ENCODE measurements at regions not wholly inside any gene's neighbourhood (a gene's known extent, or its start where the extent isn't known, plus 50 kb on each side); places are given as distances from the start of the nearest gene placed in this dataset.

GRCh38 chr3:115478359-115478758, 145.0 kb upstream of the GAP43 start:
- H3K4me2 ChIP-seq (ENCODE audit: low read length), result no peak overlapping the region
- H3K79me2 ChIP-seq, result no peaks in the 10 kb centered on the region
- no peak overlapping the region for H3K27ac ChIP-seq
- no peak overlapping the region for H3K9ac ChIP-seq
- no peaks in the 10 kb centered on the region for H3K27me3 ChIP-seq (ENCODE audit: control insufficient read depth, insufficient read depth, low read length)
- H3K36me3 ChIP-seq (ENCODE audit: control insufficient read depth, insufficient read depth, low read length), result no peaks in the 10 kb centered on the region
- no peaks in the 10 kb centered on the region for H3K9me3 ChIP-seq (ENCODE audit: control insufficient read depth, low read length)
- TF ChIP-seq, protein P1, sequence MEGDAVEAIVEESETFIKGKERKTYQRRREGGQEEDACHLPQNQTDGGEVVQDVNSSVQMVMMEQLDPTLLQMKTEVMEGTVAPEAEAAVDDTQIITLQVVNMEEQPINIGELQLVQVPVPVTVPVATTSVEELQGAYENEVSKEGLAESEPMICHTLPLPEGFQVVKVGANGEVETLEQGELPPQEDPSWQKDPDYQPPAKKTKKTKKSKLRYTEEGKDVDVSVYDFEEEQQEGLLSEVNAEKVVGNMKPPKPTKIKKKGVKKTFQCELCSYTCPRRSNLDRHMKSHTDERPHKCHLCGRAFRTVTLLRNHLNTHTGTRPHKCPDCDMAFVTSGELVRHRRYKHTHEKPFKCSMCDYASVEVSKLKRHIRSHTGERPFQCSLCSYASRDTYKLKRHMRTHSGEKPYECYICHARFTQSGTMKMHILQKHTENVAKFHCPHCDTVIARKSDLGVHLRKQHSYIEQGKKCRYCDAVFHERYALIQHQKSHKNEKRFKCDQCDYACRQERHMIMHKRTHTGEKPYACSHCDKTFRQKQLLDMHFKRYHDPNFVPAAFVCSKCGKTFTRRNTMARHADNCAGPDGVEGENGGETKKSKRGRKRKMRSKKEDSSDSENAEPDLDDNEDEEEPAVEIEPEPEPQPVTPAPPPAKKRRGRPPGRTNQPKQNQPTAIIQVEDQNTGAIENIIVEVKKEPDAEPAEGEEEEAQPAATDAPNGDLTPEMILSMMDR (IDR thresholded peaks at IDR 0.05), result no peak
- H3K4me1 ChIP-seq, result no peaks in the 10 kb centered on the region
- no peak overlapping the region for H3K4me3 ChIP-seq (ENCODE audit: low read depth, low read length)
- H2AFZ ChIP-seq, result no peak overlapping the region

GRCh38 chr3:115486880-115487279, 136.4 kb upstream of the GAP43 start:
- no peak overlapping the region for H3K9ac ChIP-seq
- H3K9me3 ChIP-seq (ENCODE audit: control insufficient read depth, low read length), result no peaks in the 10 kb centered on the region
- H3K27me3 ChIP-seq (ENCODE audit: control insufficient read depth, insufficient read depth, low read length), result no peaks in the 10 kb centered on the region
- H3K4me2 ChIP-seq (ENCODE audit: low read length), result no peak overlapping the region
- H3K27ac ChIP-seq, result no peak overlapping the region
- no peaks in the 10 kb centered on the region for H3K4me1 ChIP-seq
- H3K36me3 ChIP-seq (ENCODE audit: control insufficient read depth, insufficient read depth, low read length), result no peaks in the 10 kb centered on the region
- no peaks in the 10 kb centered on the region for H3K79me2 ChIP-seq
- TF ChIP-seq, protein P1 (IDR thresholded peaks at IDR 0.05), result no peak
- no peak overlapping the region for H2AFZ ChIP-seq
- no peak overlapping the region for H3K4me3 ChIP-seq (ENCODE audit: low read depth, low read length)

GRCh38 chr3:115487968-115488367, 135.3 kb upstream of the GAP43 start:
- Histone ChIP-seq H3K4me2 (ENCODE audit: low read length) (no peak overlapping the region), H3K4me1 (no peaks in the 10 kb centered on the region), H2AFZ (no peak overlapping the region), H3K9ac (no peak overlapping the region), H3K4me3 (ENCODE audit: low read depth, low read length) (no peak overlapping the region), H3K36me3 (ENCODE audit: control insufficient read depth, insufficient read depth, low read length) (no peaks in the 10 kb centered on the region), H3K9me3 (ENCODE audit: control insufficient read depth, low read length) (no peaks in the 10 kb centered on the region), H3K27me3 (ENCODE audit: control insufficient read depth, insufficient read depth, low read length) (no peaks in the 10 kb centered on the region), H3K27ac (no peak overlapping the region), H3K79me2 (no peaks in the 10 kb centered on the region)
- TF ChIP-seq, protein P1 (IDR thresholded peaks at IDR 0.05), result no peak

DNA sequence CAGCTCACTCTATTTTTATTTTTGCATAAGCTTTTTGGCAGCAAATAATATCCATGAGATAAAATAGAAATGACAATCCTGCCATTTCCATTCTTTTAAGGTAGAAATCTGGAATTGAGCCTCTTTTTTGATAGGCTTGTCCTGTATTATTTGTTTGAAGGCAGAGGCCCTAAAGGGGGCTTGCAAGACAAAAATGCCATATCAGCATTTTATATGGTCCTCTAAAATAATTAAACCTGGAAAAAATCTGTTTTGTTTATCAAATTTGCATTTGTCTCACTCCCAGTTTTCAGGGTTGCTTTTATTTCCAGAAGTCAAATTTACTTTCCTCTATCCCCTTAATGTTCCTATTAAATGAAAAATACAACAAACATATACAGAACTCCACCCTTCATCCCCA, 134.9 kb upstream of the GAP43 start:
- no peaks in the 10 kb centered on the region for H3K36me3 ChIP-seq (ENCODE audit: control insufficient read depth, insufficient read depth, low read length)
- no peaks in the 10 kb centered on the region for H3K4me1 ChIP-seq

DNA sequence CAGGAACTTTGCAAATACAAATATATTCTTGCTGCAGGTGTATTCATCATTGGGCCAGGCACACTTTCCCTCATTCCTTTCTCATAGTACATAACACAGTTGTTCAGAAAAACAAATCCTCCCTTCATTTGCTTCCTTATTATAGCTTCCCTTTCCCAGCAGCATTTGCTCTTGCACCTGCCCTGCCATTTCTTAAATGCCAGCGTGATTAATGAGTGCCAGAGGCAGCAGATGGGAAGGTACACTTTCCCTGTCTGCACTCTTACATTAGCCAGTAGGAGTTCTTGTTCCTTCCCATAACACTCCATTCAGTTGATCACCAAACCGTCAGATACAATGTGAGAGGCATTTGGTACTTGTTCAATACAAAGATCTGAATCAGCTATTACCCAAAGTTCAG, 128.5 kb upstream of the GAP43 start:
- H3K9ac ChIP-seq, result no peak overlapping the region
- TF ChIP-seq, protein P1 (IDR thresholded peaks at IDR 0.05), result no peak
- no peaks in the 10 kb centered on the region for H3K79me2 ChIP-seq
- H3K4me2 ChIP-seq (ENCODE audit: low read length), result no peak overlapping the region
- no peaks in the 10 kb centered on the region for H3K27me3 ChIP-seq (ENCODE audit: control insufficient read depth, insufficient read depth, low read length)
- H3K36me3 ChIP-seq (ENCODE audit: control insufficient read depth, insufficient read depth, low read length), result no peaks in the 10 kb centered on the region
- no peak overlapping the region for H2AFZ ChIP-seq
- no peak overlapping the region for H3K4me3 ChIP-seq (ENCODE audit: low read depth, low read length)
- no peak overlapping the region for H3K27ac ChIP-seq
- H3K4me1 ChIP-seq, result no peaks in the 10 kb centered on the region
- H3K9me3 ChIP-seq (ENCODE audit: control insufficient read depth, low read length), result no peaks in the 10 kb centered on the region

More for the DNA sequence above, 134.9 kb upstream of the GAP43 start:
- no peaks in the 10 kb centered on the region for H3K27me3 ChIP-seq (ENCODE audit: control insufficient read depth, insufficient read depth, low read length)
- TF ChIP-seq, protein P1 (IDR thresholded peaks at IDR 0.05), result no peak
- no peak overlapping the region for H3K4me2 ChIP-seq (ENCODE audit: low read length)
- H3K27ac ChIP-seq, result no peak overlapping the region
- H3K79me2 ChIP-seq, result no peaks in the 10 kb centered on the region
- no peak overlapping the region for H3K4me3 ChIP-seq (ENCODE audit: low read depth, low read length)
- H2AFZ ChIP-seq, result no peak overlapping the region
- H3K9me3 ChIP-seq (ENCODE audit: control insufficient read depth, low read length), result no peaks in the 10 kb centered on the region
- H3K9ac ChIP-seq, result no peak overlapping the region
